GM21367 (cell line): ENCODE measurements at regions not wholly inside any gene's neighbourhood (a gene's known extent, or its start where the extent isn't known, plus 50 kb on each side); places are given as distances from the start of the nearest gene placed in this dataset.
A peak's percentile ranks its signal among the peaks of the same experiment; 100 is the strongest.

Source experiments
- ATAC-seq: cut with Tn5 transposase; IDR thresholded peaks from one replicate; pipeline ENCODE4 v1.9.1; 2021; ENCODE audit not compliant: unreplicated experiment

GRCh38 chr2:144333143-144333555 lies 186.8 kb downstream of the ZEB2 start:
- ATAC-seq, result no peak

- ATAC-seq, result peak; percentile 91
Observed at GRCh38 chr2:144332356-144333142, 187.4 kb downstream of the ZEB2 start.

GRCh38 chr2:144331674-144332355 lies 188.1 kb downstream of the ZEB2 start:
- peak; percentile 61 for ATAC-seq

- no peak for ATAC-seq
Observed at GRCh38 chr2:144330951-144331673, 188.8 kb downstream of the ZEB2 start.

- ATAC-seq, result no peak
Observed at GRCh38 chr2:144329472-144329871, 190.4 kb downstream of the ZEB2 start.

GRCh38 chr2:144328938-144329337 lies 191.0 kb downstream of the ZEB2 start:
- no peak for ATAC-seq

- no peak for ATAC-seq
Observed at GRCh38 chr2:144326825-144327224, 193.1 kb downstream of the ZEB2 start.

- peak; percentile 61 for ATAC-seq
Observed at GRCh38 chr2:144325086-144325485, 194.8 kb downstream of the ZEB2 start.

- no peak for ATAC-seq
Observed at GRCh38 chr2:144324446-144325045, 195.4 kb downstream of the ZEB2 start.

GRCh38 chr2:144323946-144324345 lies 196.0 kb downstream of the ZEB2 start:
- no peak for ATAC-seq

GRCh38 chr2:144322379-144322778 lies 197.5 kb downstream of the ZEB2 start:
- ATAC-seq, result no peak

GRCh38 chr2:144320491-144320890 lies 199.4 kb downstream of the ZEB2 start:
- no peak for ATAC-seq

- ATAC-seq, result no peak
Observed at GRCh38 chr2:144317071-144317738, 202.7 kb downstream of the ZEB2 start.

GRCh38 chr2:144310889-144311608 lies 208.9 kb downstream of the ZEB2 start:
- ATAC-seq, result no peak

GRCh38 chr2:144310484-144310883 lies 209.4 kb downstream of the ZEB2 start:
- no peak for ATAC-seq

- ATAC-seq, result no peak
Observed at GRCh38 chr2:144307711-144308110, 212.2 kb downstream of the ZEB2 start.

- ATAC-seq, result no peak
Observed at GRCh38 chr2:144304202-144304601, 215.7 kb downstream of the ZEB2 start.

- ATAC-seq, result no peak
Observed at GRCh38 chr2:144300632-144301031, 219.3 kb downstream of the ZEB2 start.

GRCh38 chr2:144290276-144290675 lies 229.6 kb downstream of the ZEB2 start:
- no peak for ATAC-seq

- ATAC-seq, result no peak
Observed at GRCh38 chr2:144288438-144288837, 231.5 kb downstream of the ZEB2 start.
